Neural progenitor cell (in vitro differentiated cells): ENCODE measurements at regions not wholly inside any gene's neighbourhood (a gene's known extent, or its start where the extent isn't known, plus 50 kb on each side); places are given as distances from the start of the nearest gene placed in this dataset.

Experiments used
- DNase-seq: peaks from one replicate; pipeline ENCODE4 v3.0.0-alpha.2; 2016; ENCODE audit warnings: low spot score
- H2AFZ ChIP-seq: fragments of 200-600 bp; sonication (generic); replicated peaks from 2 replicates; pipeline ENCODE4 v1.6.1; 2016; ENCODE audit warnings: antibody characterized with exemption
- H3F3A ChIP-seq: fragments of 200-600 bp; sonication (generic); 2 replicates; pipeline ENCODE4 v1.6.1; 2016; ENCODE audit warnings: antibody characterized with exemption, low read depth
- H3K27ac ChIP-seq: fragments of 200-600 bp; sonication (generic); 2 replicates; pipeline ENCODE4 v1.5.1; 2016; ENCODE audit warnings: mild to moderate bottlenecking
- H3K27me3 ChIP-seq: fragments of 200-600 bp; sonication (generic); 2 replicates; pipeline ENCODE4 v1.6.1; 2016; ENCODE audit warnings: mild to moderate bottlenecking, moderate library complexity
- H3K36me3 ChIP-seq: fragments of 200-600 bp; sonication (generic); 2 replicates; pipeline ENCODE4 v1.5.1; 2016
- H3K4me1 ChIP-seq: fragments of 200-600 bp; sonication (generic); 2 replicates; pipeline ENCODE4 v1.6.1; 2016; ENCODE audit warnings: mixed run types
- H3K4me2 ChIP-seq: fragments of 200-600 bp; sonication (generic); 2 replicates; pipeline ENCODE4 v1.6.1; 2016
- H3K4me3 ChIP-seq: fragments of 200-600 bp; sonication (generic); 2 replicates; pipeline ENCODE4 v1.5.1; 2016
- H3K79me2 ChIP-seq: fragments of 200-600 bp; sonication (generic); 2 replicates; pipeline ENCODE4 v1.6.1; 2016; ENCODE audit warnings: low read depth
- H3K9ac ChIP-seq: fragments of 200-600 bp; sonication (generic); 2 replicates; pipeline ENCODE4 v1.6.1; 2016
- H3K9me3 ChIP-seq: fragments of 200-600 bp; sonication (generic); 2 replicates; pipeline ENCODE4 v1.5.1; 2016; ENCODE audit warnings: low read depth
- H4K20me1 ChIP-seq: fragments of 200-600 bp; sonication (generic); 2 replicates; pipeline ENCODE4 v1.6.1; 2016; ENCODE audit warnings: low read depth
- H3K27ac Mint-ChIP-seq: 3 replicates; pipeline ENCODE4 v1.8.0; 2021; ENCODE audit warnings: mixed read lengths
- H3K27me3 Mint-ChIP-seq: 2 replicates; pipeline ENCODE4 v1.8.0; 2022; ENCODE audit warnings: low read depth, mild to moderate bottlenecking, inconsistent platforms, moderate library complexity, mixed read lengths; ENCODE audit not compliant: insufficient read depth
- H3K36me3 Mint-ChIP-seq: 3 replicates; pipeline ENCODE4 v1.8.0; 2021; ENCODE audit warnings: mixed read lengths
- H3K4me1 Mint-ChIP-seq: 3 replicates; pipeline ENCODE4 v1.8.0; 2021; ENCODE audit warnings: mixed read lengths
- H3K4me3 Mint-ChIP-seq: 3 replicates; pipeline ENCODE4 v1.8.0; 2021; ENCODE audit warnings: mild to moderate bottlenecking, moderate library complexity, mixed read lengths
- H3K9me3 Mint-ChIP-seq: 3 replicates; pipeline ENCODE4 v1.8.0; 2020; ENCODE audit warnings: mixed read lengths
- CTCF ChIP-seq: fragments of 200-600 bp; sonication (generic); IDR thresholded peaks from 2 replicates; pipeline ENCODE4 v1.5.1; 2017; ENCODE audit warnings: antibody characterized with exemption, mild to moderate bottlenecking
- EZH2 ChIP-seq: fragments of 200-600 bp; sonication (generic); IDR thresholded peaks from 2 replicates; pipeline ENCODE4 v1.6.1; 2017; ENCODE audit warnings: antibody characterized with exemption, mild to moderate bottlenecking, moderate library complexity
- EZH2phosphoT487 ChIP-seq: fragments of 200-600 bp; sonication (generic); IDR thresholded peaks from 2 replicates; pipeline ENCODE4 v1.6.1; 2017; ENCODE audit warnings: antibody characterized with exemption

GRCh38 chr18:64800151-64800550 is 651.3 kb upstream of the LINC00305 start:
- no peaks in the 10 kb centered on the region for H4K20me1 ChIP-seq
- no peak for DNase-seq
- H3K4me2 ChIP-seq, result no peak overlapping the region
- H3K4me1 ChIP-seq, result no peaks in the 10 kb centered on the region
- no peaks in the 10 kb centered on the region for H3K27me3 Mint-ChIP-seq
- no peaks in the 10 kb centered on the region for H3K36me3 ChIP-seq
- no peak overlapping the region for H3K27ac ChIP-seq
- no peaks in the 10 kb centered on the region for H3K9me3 Mint-ChIP-seq
- H3K9me3 ChIP-seq, result no peaks in the 10 kb centered on the region
- no peak overlapping the region for H3K27ac Mint-ChIP-seq
- H2AFZ ChIP-seq, result no peak overlapping the region
- H3K4me3 Mint-ChIP-seq, result no peak overlapping the region
- no peaks in the 10 kb centered on the region for H3K27me3 ChIP-seq
- TF ChIP-seq CTCF, result no peak
- TF ChIP-seq EZH2phosphoT487, result no peak
- no peak for TF ChIP-seq EZH2
- no peaks in the 10 kb centered on the region for H3K4me1 Mint-ChIP-seq
- H3K79me2 ChIP-seq, result no peaks in the 10 kb centered on the region
- no peaks in the 10 kb centered on the region for H3F3A ChIP-seq
- no peak overlapping the region for H3K4me3 ChIP-seq
- H3K9ac ChIP-seq, result no peak overlapping the region
- H3K36me3 Mint-ChIP-seq, result no peaks in the 10 kb centered on the region

GRCh38 chr18:64799376-64799775 is 650.5 kb upstream of the LINC00305 start:
- no peak overlapping the region for H3K27ac ChIP-seq
- H3K27me3 Mint-ChIP-seq, result no peaks in the 10 kb centered on the region

GRCh38 chr18:64791236-64791635 is 642.3 kb upstream of the LINC00305 start:
- Histone ChIP-seq H3K27ac (no peak overlapping the region), H4K20me1 (no peaks in the 10 kb centered on the region), H3K4me2 (no peak overlapping the region), H3K4me3 (no peak overlapping the region), H3F3A (no peaks in the 10 kb centered on the region), H3K9ac (no peak overlapping the region), H3K27me3 (no peaks in the 10 kb centered on the region), H3K9me3 (no peaks in the 10 kb centered on the region), H3K4me1 (no peaks in the 10 kb centered on the region), H3K36me3 (no peaks in the 10 kb centered on the region), H3K79me2 (no peaks in the 10 kb centered on the region), H2AFZ (no peak overlapping the region)
- Mint-ChIP-seq H3K4me1 (no peaks in the 10 kb centered on the region), H3K4me3 (no peak overlapping the region), H3K36me3 (no peaks in the 10 kb centered on the region), H3K27me3 (no peaks in the 10 kb centered on the region), H3K27ac (no peak overlapping the region), H3K9me3 (no peaks in the 10 kb centered on the region)
- no peak for DNase-seq
- TF ChIP-seq EZH2phosphoT487, result no peak
- no peak for TF ChIP-seq EZH2
- no peak for TF ChIP-seq CTCF

More at GRCh38 chr18:64799376-64799775, 650.5 kb upstream of the LINC00305 start:
- H3K79me2 ChIP-seq, result no peaks in the 10 kb centered on the region
- Mint-ChIP-seq H3K4me1 (no peaks in the 10 kb centered on the region), H3K9me3 (no peaks in the 10 kb centered on the region), H3K36me3 (no peaks in the 10 kb centered on the region), H3K27ac (no peak overlapping the region), H3K4me3 (no peak overlapping the region)
- H2AFZ ChIP-seq, result no peak overlapping the region
- no peak overlapping the region for H3K4me3 ChIP-seq
- no peaks in the 10 kb centered on the region for H4K20me1 ChIP-seq
- H3F3A ChIP-seq, result no peaks in the 10 kb centered on the region
- TF ChIP-seq EZH2phosphoT487 (no peak), CTCF (no peak)
- no peaks in the 10 kb centered on the region for H3K36me3 ChIP-seq
- H3K4me2 ChIP-seq, result no peak overlapping the region
- H3K4me1 ChIP-seq, result no peaks in the 10 kb centered on the region
- no peak overlapping the region for H3K9ac ChIP-seq
- H3K9me3 ChIP-seq, result no peaks in the 10 kb centered on the region
- H3K27me3 ChIP-seq, result no peaks in the 10 kb centered on the region
- no peak for DNase-seq

- no peak for TF ChIP-seq EZH2
- no peak for TF ChIP-seq EZH2phosphoT487
- no peak for TF ChIP-seq CTCF
- Histone ChIP-seq H3K4me3 (no peak overlapping the region), H3K79me2 (no peaks in the 10 kb centered on the region), H3K4me1 (no peaks in the 10 kb centered on the region), H3F3A (no peaks in the 10 kb centered on the region), H3K9me3 (no peaks in the 10 kb centered on the region), H4K20me1 (no peaks in the 10 kb centered on the region), H3K27ac (no peak overlapping the region), H3K27me3 (no peaks in the 10 kb centered on the region), H3K9ac (no peak overlapping the region), H2AFZ (no peak overlapping the region), H3K36me3 (no peaks in the 10 kb centered on the region), H3K4me2 (no peak overlapping the region)
- H3K9me3 Mint-ChIP-seq, result no peaks in the 10 kb centered on the region
- no peaks in the 10 kb centered on the region for H3K36me3 Mint-ChIP-seq
- H3K27me3 Mint-ChIP-seq, result no peaks in the 10 kb centered on the region
- H3K4me1 Mint-ChIP-seq, result no peaks in the 10 kb centered on the region
- no peak overlapping the region for H3K4me3 Mint-ChIP-seq
- no peak for DNase-seq
- H3K27ac Mint-ChIP-seq, result no peak overlapping the region
These were observed 636.8 kb upstream of the LINC00305 start for GRCh38 chr18:64785686-64786085.
